Adrenal gland (tissue), 5 donors: ENCODE measurements at regions not wholly inside any gene's neighbourhood (a gene's known extent, or its start where the extent isn't known, plus 50 kb on each side); places are given as distances from the start of the nearest gene placed in this dataset.
"Not testable (repeated sequence)": the region's sequence is repeated elsewhere in the genome, so short reads cannot be mapped to it uniquely, and the experiment has no call there.

Experiments
- POLR2A ChIP-seq, 2 donors: fragments of 450-650 bp; IDR thresholded peaks; one replicate each; pipeline ENCODE4 v1.6.1; 2017; ENCODE audit warnings: antibody characterized with exemption in 2 of 2, mild to moderate bottlenecking in 2 of 2, moderate library complexity in 1 of 2
- TF ChIP-seq, protein P1 (sequence below), 6 experiments: fragments of 450-650 bp in 4 of 6; fragments of 200-600 bp in 2 of 6; sonication (generic) in 1 of 6; IDR thresholded peaks; 1 replicate in 5 of 6; 2 replicates in 1 of 6; pipeline versions ENCODE4 v1.5.1 to v1.8.0; 2016 to 2021; ENCODE audit warnings: antibody characterized with exemption in 6 of 6, mild to moderate bottlenecking in 2 of 6, moderate library complexity in 1 of 6
- donor health status: DM: no; HTN: no; CAD: no.

DNA sequence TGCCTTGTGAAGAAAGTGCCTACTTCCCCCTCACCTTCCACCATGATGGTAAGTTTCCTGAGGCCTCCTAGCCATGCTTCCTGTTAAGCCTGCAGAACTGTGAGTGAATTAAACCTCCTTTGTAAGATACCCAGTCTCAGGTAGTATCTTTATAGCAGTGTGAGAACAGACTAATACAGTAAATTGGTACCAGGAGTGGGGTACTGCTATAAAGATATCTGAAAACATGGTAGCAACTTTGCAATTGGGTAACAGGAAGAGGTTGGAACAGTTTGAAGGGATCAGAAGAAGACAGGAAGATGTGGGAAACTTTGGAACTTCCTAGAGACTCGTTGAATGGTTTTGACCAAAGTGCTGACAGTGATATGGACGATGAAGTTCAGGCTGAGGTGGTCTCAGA, 550.3 kb upstream of the ADAMTS5 start:
- TF ChIP-seq, protein P1, sequence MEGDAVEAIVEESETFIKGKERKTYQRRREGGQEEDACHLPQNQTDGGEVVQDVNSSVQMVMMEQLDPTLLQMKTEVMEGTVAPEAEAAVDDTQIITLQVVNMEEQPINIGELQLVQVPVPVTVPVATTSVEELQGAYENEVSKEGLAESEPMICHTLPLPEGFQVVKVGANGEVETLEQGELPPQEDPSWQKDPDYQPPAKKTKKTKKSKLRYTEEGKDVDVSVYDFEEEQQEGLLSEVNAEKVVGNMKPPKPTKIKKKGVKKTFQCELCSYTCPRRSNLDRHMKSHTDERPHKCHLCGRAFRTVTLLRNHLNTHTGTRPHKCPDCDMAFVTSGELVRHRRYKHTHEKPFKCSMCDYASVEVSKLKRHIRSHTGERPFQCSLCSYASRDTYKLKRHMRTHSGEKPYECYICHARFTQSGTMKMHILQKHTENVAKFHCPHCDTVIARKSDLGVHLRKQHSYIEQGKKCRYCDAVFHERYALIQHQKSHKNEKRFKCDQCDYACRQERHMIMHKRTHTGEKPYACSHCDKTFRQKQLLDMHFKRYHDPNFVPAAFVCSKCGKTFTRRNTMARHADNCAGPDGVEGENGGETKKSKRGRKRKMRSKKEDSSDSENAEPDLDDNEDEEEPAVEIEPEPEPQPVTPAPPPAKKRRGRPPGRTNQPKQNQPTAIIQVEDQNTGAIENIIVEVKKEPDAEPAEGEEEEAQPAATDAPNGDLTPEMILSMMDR (IDR thresholded peaks at IDR 0.05) = not testable (repeated sequence)
- TF ChIP-seq POLR2A (IDR thresholded peaks at IDR 0.05) = not testable (repeated sequence)
